Panc1 (cell line): ENCODE measurements at regions not wholly inside any gene's neighbourhood (a gene's known extent, or its start where the extent isn't known, plus 50 kb on each side); places are given as distances from the start of the nearest gene placed in this dataset.

Experiments used
- POLR2AphosphoS5 ChIP-seq: IDR thresholded peaks from 2 replicates; pipeline ENCODE4 v1.6.1; 2012; ENCODE audit warnings: mild to moderate bottlenecking, low read depth, low read length, moderate library complexity
- TCF7L2 ChIP-seq: IDR thresholded peaks from 2 replicates; pipeline ENCODE4 v1.6.1; 2011; ENCODE audit warnings: mild to moderate bottlenecking, low read depth, low read length, inconsistent platforms
- TF ChIP-seq, protein P1 (sequence below): fragments of 450-650 bp; IDR thresholded peaks from 2 replicates; pipeline ENCODE4 v1.5.1; 2017; ENCODE audit warnings: mild to moderate bottlenecking

- TF ChIP-seq, protein P1, sequence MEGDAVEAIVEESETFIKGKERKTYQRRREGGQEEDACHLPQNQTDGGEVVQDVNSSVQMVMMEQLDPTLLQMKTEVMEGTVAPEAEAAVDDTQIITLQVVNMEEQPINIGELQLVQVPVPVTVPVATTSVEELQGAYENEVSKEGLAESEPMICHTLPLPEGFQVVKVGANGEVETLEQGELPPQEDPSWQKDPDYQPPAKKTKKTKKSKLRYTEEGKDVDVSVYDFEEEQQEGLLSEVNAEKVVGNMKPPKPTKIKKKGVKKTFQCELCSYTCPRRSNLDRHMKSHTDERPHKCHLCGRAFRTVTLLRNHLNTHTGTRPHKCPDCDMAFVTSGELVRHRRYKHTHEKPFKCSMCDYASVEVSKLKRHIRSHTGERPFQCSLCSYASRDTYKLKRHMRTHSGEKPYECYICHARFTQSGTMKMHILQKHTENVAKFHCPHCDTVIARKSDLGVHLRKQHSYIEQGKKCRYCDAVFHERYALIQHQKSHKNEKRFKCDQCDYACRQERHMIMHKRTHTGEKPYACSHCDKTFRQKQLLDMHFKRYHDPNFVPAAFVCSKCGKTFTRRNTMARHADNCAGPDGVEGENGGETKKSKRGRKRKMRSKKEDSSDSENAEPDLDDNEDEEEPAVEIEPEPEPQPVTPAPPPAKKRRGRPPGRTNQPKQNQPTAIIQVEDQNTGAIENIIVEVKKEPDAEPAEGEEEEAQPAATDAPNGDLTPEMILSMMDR: no peak
- TF ChIP-seq POLR2AphosphoS5 (no peak), TCF7L2 (no peak)
These were observed 56.8 kb upstream of the CKS2 start for GRCh38 chr9:89254058-89254772.
